ENCODE measurements at regions not wholly inside any gene's neighbourhood (a gene's known extent, or its start where the extent isn't known, plus 50 kb on each side); places are given as distances from the start of the nearest gene placed in this dataset.

GRCh38 chr6:4480788-4481735, 295.1 kb upstream of the CDYL start:
- TF ChIP-seq POLR2A (IDR thresholded peaks at IDR 0.05; ENCODE audit: low read depth, low read length) (no peak), TAF1 (IDR thresholded peaks at IDR 0.05; ENCODE audit: low read depth, low read length) (no peak), POU2F2 (IDR thresholded peaks at IDR 0.05; ENCODE audit: low read depth, low read length) (no peak), POLR2AphosphoS5 (IDR thresholded peaks at IDR 0.05; ENCODE audit: low read depth, low read length) (no peak)

Data from GM12891 (cell line).